ENCODE measurements at regions not wholly inside any gene's neighbourhood (a gene's known extent, or its start where the extent isn't known, plus 50 kb on each side); places are given as distances from the start of the nearest gene placed in this dataset.
A peak's percentile ranks its signal among the peaks of the same experiment; 100 is the strongest.

GRCh38 chr3:117510396-117510795 lies 800.8 kb downstream of the TUSC7 start:
- in situ Hi-C loops (cut with MboI) = no loop called here
- H3K9me3 ChIP-seq (ENCODE audit: low read depth) = no peaks in the 10 kb centered on the region
- H3K4me1 ChIP-seq (ENCODE audit: insufficient read depth) = peaks cover 21% of the 10 kb centered on the region
- H3K4me3 ChIP-seq = no peak overlapping the region
- H3K9ac ChIP-seq = no peak overlapping the region
- peaks cover 4% of the 10 kb centered on the region; the same call in 1 of the 2 replicates for H3F3A ChIP-seq (ENCODE audit: insufficient read depth)
- DNase-seq = peak; percentile 69
- H3K27me3 ChIP-seq (replicated peaks; ENCODE audit: insufficient read depth) = no peaks in the 10 kb centered on the region
- H3K79me2 ChIP-seq (ENCODE audit: insufficient read depth) = no peaks in the 10 kb centered on the region
- peak overlapping the region; percentile 27 for H3K27ac ChIP-seq
- no peak overlapping the region for H2AFZ ChIP-seq
- H4K20me1 ChIP-seq (ENCODE audit: insufficient read depth) = no peaks in the 10 kb centered on the region
- H3K36me3 ChIP-seq (ENCODE audit: low read depth) = no peaks in the 10 kb centered on the region
- no peaks in the 10 kb centered on the region for H3K9me2 ChIP-seq (ENCODE audit: insufficient read depth)
- TF ChIP-seq EZH2phosphoT487 (IDR thresholded peaks at IDR 0.05; ENCODE audit: insufficient read depth, low read depth) (no peak), EZH2 (IDR thresholded peaks at IDR 0.05; ENCODE audit: insufficient read depth, poor library complexity, severe bottlenecking) (no peak)
- H3K4me2 ChIP-seq (ENCODE audit: unreplicated experiment) = no peak overlapping the region
- WGBS, 2 experiments (ENCODE audit: low coverage in 1 of 2, low lambda C conversion rate in 2 of 2, missing lambda C conversion rate in 2 of 2) = 0 to 18% methylated on average over 1 of the region's 1 CpG

GRCh38 chr3:117512975-117513374 lies 803.4 kb downstream of the TUSC7 start:
- Histone ChIP-seq H3K4me3 (no peak overlapping the region), H2AFZ (no peak overlapping the region), H3F3A (ENCODE audit: insufficient read depth) (peaks cover 4% of the 10 kb centered on the region; the same call in 1 of the 2 replicates), H3K36me3 (ENCODE audit: low read depth) (no peaks in the 10 kb centered on the region), H3K27me3 (replicated peaks; ENCODE audit: insufficient read depth) (no peaks in the 10 kb centered on the region), H3K9me2 (ENCODE audit: insufficient read depth) (no peaks in the 10 kb centered on the region), H3K9me3 (ENCODE audit: low read depth) (no peaks in the 10 kb centered on the region), H4K20me1 (ENCODE audit: insufficient read depth) (no peaks in the 10 kb centered on the region), H3K27ac (no peak overlapping the region), H3K4me1 (ENCODE audit: insufficient read depth) (peaks cover 21% of the 10 kb centered on the region), H3K9ac (no peak overlapping the region), H3K79me2 (ENCODE audit: insufficient read depth) (no peaks in the 10 kb centered on the region), H3K4me2 (ENCODE audit: unreplicated experiment) (peak overlapping the region; percentile 19)
- DNase-seq = peak; percentile 12
- TF ChIP-seq EZH2 (IDR thresholded peaks at IDR 0.05; ENCODE audit: insufficient read depth, poor library complexity, severe bottlenecking) (no peak), EZH2phosphoT487 (IDR thresholded peaks at IDR 0.05; ENCODE audit: insufficient read depth, low read depth) (no peak)
- in situ Hi-C loops (cut with MboI) = no loop called here
- 0 to 6% methylated on average over 1 of the region's 1 CpG for WGBS, 2 experiments (ENCODE audit: low coverage in 1 of 2, low lambda C conversion rate in 2 of 2, missing lambda C conversion rate in 2 of 2)

DNA sequence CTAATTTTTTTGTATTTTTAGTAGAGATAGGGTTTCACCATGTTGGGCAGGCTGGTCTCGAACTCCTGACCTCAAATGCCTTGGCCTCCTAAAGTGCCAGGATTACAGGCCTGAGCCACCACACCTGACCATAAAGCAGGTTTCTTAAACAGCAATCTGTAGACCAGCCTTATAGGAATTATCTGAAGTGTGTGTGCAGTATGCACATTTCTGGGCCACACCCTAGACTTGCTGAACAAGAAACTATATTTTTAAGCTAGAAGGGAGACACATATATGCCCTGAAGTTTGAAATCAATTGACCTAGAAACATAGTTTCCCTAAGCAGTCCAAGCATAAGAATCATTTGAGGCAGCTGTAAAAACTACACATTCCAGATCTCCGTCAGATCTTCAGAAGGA lies 805.7 kb downstream of the TUSC7 start:
- in situ Hi-C loops (cut with MboI) = no loop called here

GRCh38 chr3:117518364-117518763 lies 808.8 kb downstream of the TUSC7 start:
- Histone ChIP-seq H3K9me2 (ENCODE audit: insufficient read depth) (no peaks in the 10 kb centered on the region), H3K4me2 (ENCODE audit: unreplicated experiment) (no peak overlapping the region), H3K36me3 (ENCODE audit: low read depth) (no peaks in the 10 kb centered on the region), H3K79me2 (ENCODE audit: insufficient read depth) (no peaks in the 10 kb centered on the region), H3K9ac (no peak overlapping the region), H3K27me3 (replicated peaks; ENCODE audit: insufficient read depth) (no peaks in the 10 kb centered on the region), H3K4me1 (ENCODE audit: insufficient read depth) (peaks cover under 1% of the 10 kb centered on the region; the same call in 1 of the 2 replicates), H3K27ac (no peak overlapping the region), H3K4me3 (no peak overlapping the region), H3F3A (ENCODE audit: insufficient read depth) (no peaks in the 10 kb centered on the region), H3K9me3 (ENCODE audit: low read depth) (no peaks in the 10 kb centered on the region), H4K20me1 (ENCODE audit: insufficient read depth) (no peaks in the 10 kb centered on the region), H2AFZ (no peak overlapping the region)
- WGBS, 2 experiments (ENCODE audit: low coverage in 1 of 2, low lambda C conversion rate in 2 of 2, missing lambda C conversion rate in 2 of 2) = 82 to 87% methylated on average over 4 of the region's 4 CpGs
- in situ Hi-C loops (cut with MboI) = no loop called here
- no peak for DNase-seq
- TF ChIP-seq EZH2 (IDR thresholded peaks at IDR 0.05; ENCODE audit: insufficient read depth, poor library complexity, severe bottlenecking) = no peak

More for the DNA sequence above, 805.7 kb downstream of the TUSC7 start:
- Histone ChIP-seq H3K9me2 (ENCODE audit: insufficient read depth) (no peaks in the 10 kb centered on the region), H3K36me3 (ENCODE audit: low read depth) (no peaks in the 10 kb centered on the region), H3K79me2 (ENCODE audit: insufficient read depth) (no peaks in the 10 kb centered on the region), H3K9ac (no peak overlapping the region), H3K27me3 (replicated peaks; ENCODE audit: insufficient read depth) (no peaks in the 10 kb centered on the region), H3K27ac (no peak overlapping the region), H3K9me3 (ENCODE audit: low read depth) (no peaks in the 10 kb centered on the region), H4K20me1 (ENCODE audit: insufficient read depth) (no peaks in the 10 kb centered on the region), H3K4me1 (ENCODE audit: insufficient read depth) (peaks cover 15% of the 10 kb centered on the region), H3K4me3 (no peak overlapping the region), H3K4me2 (ENCODE audit: unreplicated experiment) (no peak overlapping the region), H2AFZ (no peak overlapping the region), H3F3A (ENCODE audit: insufficient read depth) (peaks cover under 1% of the 10 kb centered on the region; the same call in 1 of the 2 replicates)
- TF ChIP-seq EZH2 (IDR thresholded peaks at IDR 0.05; ENCODE audit: insufficient read depth, poor library complexity, severe bottlenecking) (no peak), EZH2phosphoT487 (IDR thresholded peaks at IDR 0.05; ENCODE audit: insufficient read depth, low read depth) (no peak)
- WGBS, 2 experiments (ENCODE audit: low coverage in 1 of 2, low lambda C conversion rate in 2 of 2, missing lambda C conversion rate in 2 of 2) = 92 to 96% methylated on average over 2 of the region's 2 CpGs
- DNase-seq = no peak

DNA sequence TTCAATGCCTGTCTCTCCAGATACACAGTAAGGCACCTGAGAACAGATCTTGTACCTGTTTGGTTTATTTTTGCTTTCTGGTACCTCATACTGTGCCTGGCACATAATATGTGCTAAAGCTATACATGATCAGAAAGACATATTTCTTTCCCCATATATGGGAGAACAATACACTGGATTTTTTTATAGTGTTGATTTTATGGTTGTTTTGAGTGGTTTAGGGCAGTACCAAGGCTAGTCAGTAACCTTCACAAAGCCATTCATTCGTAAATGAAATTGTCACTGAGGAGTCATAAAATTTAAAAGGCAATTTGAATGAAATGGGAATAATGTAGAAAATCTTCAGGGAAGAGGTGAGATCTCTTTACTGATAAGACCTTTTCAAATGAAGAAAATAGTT lies 810.2 kb downstream of the TUSC7 start:
- H3K4me1 ChIP-seq (ENCODE audit: insufficient read depth) = peaks cover 6% of the 10 kb centered on the region
- 91 to 96% methylated on average over 1 of the region's 1 CpG for WGBS, 2 experiments (ENCODE audit: low coverage in 1 of 2, low lambda C conversion rate in 2 of 2, missing lambda C conversion rate in 2 of 2)
- no peak overlapping the region for H3K4me3 ChIP-seq
- no peak overlapping the region for H2AFZ ChIP-seq
- H3K4me2 ChIP-seq (ENCODE audit: unreplicated experiment) = no peak overlapping the region
- no peaks in the 10 kb centered on the region for H3K79me2 ChIP-seq (ENCODE audit: insufficient read depth)
- H3K27ac ChIP-seq = no peak overlapping the region
- no peak for TF ChIP-seq EZH2 (IDR thresholded peaks at IDR 0.05; ENCODE audit: insufficient read depth, poor library complexity, severe bottlenecking)
- TF ChIP-seq EZH2phosphoT487 (IDR thresholded peaks at IDR 0.05; ENCODE audit: insufficient read depth, low read depth) = no peak
- DNase-seq = no peak
- H3K9me2 ChIP-seq (ENCODE audit: insufficient read depth) = no peaks in the 10 kb centered on the region
- in situ Hi-C loops (cut with MboI) = no loop called here
- H3K36me3 ChIP-seq (ENCODE audit: low read depth) = no peaks in the 10 kb centered on the region
- H3K9ac ChIP-seq = no peak overlapping the region
- no peaks in the 10 kb centered on the region for H3K27me3 ChIP-seq (replicated peaks; ENCODE audit: insufficient read depth)
- H3K9me3 ChIP-seq (ENCODE audit: low read depth) = no peaks in the 10 kb centered on the region
- no peaks in the 10 kb centered on the region for H4K20me1 ChIP-seq (ENCODE audit: insufficient read depth)
- no peaks in the 10 kb centered on the region for H3F3A ChIP-seq (ENCODE audit: insufficient read depth)

All from GM23248 (cell line).